ENCODE measurements at regions not wholly inside any gene's neighbourhood (a gene's known extent, or its start where the extent isn't known, plus 50 kb on each side); places are given as distances from the start of the nearest gene placed in this dataset.

DNA sequence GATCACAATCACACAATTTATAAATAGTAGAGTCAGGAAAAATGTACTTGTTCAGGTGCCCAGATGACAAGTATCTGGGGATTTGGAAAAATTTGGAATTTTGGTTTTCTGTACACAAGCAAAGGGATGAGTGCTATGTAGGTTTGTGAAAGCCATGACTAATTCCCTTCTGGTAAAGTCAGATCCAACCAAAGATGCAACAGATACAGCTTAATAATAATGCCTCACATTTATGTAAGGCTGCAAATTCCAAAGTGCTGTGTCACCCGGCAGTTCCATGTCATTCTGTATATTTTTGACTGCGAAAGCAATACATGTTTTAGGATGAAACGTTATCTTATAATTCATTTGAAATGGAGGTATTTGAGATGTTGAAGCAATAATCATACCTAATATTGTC, 102.7 kb upstream of the AGBL1 start:
- DNase-seq (ENCODE audit: low spot score): no peak

DNA sequence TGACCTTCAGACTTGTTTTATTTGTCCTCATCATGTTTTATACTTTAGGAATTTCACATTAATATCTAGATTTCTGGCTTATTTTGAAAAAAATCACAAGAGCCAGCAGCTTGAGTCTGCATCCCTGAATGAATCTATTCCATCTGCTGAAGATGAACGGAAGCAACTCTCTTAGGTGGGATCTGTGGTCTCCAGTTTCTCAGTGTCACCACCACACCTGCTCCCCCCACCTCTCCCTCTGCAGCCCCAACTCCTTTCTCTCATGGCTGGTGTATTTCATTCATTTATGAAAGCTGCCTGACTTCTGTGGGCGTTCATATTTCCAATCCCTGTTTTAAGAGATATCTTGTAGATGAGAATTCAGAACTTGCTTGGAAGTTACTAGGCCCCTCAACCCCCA, 102.1 kb upstream of the AGBL1 start:
- DNase-seq (ENCODE audit: low spot score): no peak

GRCh38 chr15:85979929-85980328, 99.7 kb upstream of the AGBL1 start:
- DNase-seq (ENCODE audit: low spot score): no peak

DNA sequence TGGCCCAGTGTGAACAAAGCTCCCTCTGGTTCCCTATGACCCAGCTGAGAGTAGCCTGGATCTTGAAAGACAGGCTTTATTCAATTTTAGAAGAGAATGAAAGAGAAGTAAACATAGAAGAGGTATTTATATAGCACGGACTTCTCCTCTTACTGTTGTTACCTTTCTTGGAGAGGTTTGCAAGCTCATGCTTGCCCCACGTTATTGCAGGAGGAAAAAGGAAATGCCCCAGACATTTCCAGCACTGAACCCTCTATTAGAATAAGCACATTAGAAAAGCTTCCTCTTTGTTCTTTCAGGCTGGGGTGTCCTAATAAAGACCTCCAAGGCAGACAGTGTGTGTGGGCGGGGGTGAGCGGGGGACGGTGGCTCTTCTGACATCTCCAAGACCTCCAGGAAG, 98.7 kb upstream of the AGBL1 start:
- no peak for DNase-seq (ENCODE audit: low spot score)

GRCh38 chr15:85984241-85984640, 95.4 kb upstream of the AGBL1 start:
- no peak for DNase-seq (ENCODE audit: low spot score)

GRCh38 chr15:85986116-85986515, 93.6 kb upstream of the AGBL1 start:
- DNase-seq (ENCODE audit: low spot score): no peak

DNA sequence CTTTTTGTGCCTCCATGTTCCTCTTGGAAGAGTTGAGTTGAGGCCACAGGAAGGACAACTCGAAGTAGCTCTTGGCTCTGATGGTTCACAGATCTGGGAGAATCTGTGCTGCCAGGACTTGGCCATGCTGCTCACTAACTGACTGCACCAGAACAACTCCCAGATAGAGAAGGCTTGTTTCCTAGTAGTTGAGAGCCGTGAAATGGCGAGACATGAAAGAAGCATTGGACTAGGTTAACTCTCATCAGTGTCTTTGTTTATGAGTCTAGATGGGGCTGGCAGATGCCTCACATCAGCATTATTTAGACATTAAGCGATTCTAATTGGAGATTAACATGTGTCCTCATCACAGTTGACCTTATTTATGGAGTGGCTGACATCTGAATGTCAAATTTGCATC, 92.9 kb upstream of the AGBL1 start:
- DNase-seq (ENCODE audit: low spot score): no peak

- no peak for DNase-seq (ENCODE audit: low spot score)
These were observed 90.9 kb upstream of the AGBL1 start for GRCh38 chr15:85988741-85989140.

DNA sequence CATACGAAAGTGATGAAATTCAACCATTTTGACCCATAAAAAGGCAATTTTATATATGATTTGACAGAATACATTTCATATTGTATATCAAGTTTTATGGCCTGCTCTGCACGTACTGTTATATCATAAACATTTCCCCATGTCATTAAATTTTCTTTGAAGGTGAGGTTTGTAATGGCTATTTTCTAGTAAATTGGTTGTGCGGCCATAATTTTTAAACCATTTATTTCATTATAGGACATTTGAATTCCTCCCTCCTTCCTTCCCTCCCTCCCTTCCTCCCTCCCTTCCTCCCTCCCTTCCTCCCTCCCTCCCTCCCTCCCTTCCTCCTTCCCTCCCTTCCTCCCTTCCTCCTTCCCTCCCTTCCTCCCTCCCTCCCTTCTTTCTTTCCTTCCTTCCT, 87.4 kb upstream of the AGBL1 start:
- DNase-seq (ENCODE audit: low spot score): no peak

- no peak for DNase-seq (ENCODE audit: low spot score)
These were observed 86.6 kb upstream of the AGBL1 start for GRCh38 chr15:85993116-85993515.

DNA sequence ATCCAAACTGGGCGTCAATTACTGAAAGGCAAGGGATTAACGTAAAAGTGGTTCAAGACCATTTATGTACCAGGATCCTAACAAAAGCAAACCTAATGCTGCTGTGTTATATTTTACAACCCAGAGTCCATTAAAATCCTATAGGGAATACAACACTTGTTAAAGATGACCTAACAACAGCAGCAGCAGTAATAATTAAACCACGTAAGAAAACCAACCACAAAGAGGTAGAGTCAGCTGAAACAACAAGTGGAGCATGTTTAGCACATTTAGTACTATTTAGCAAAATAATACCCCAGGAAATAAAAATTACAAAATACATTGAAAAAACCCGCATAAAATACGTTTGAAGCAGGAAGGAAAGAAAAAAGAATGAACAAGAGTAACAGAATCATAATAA, 82.1 kb upstream of the AGBL1 start:
- DNase-seq (ENCODE audit: low spot score): no peak

DNA sequence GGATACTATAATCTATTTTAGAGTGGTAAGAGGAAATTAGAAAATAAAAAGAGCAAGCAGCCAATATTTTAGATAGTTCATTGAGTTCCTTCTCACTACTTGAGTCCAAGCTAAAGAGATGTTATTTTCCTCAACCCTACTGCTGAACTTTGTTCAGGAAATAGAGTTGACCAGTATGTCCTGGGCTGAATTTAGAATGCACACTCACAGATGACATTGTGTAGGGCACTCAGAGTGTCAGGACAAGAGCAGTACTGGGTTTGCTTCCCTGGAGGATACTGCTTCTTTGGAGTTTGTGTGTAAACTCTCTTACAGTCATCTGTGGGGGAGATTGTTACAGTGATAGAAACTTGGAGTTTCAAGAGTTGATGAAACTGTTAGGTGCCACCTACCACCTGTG, 80.0 kb upstream of the AGBL1 start:
- no peak for DNase-seq (ENCODE audit: low spot score)

DNA sequence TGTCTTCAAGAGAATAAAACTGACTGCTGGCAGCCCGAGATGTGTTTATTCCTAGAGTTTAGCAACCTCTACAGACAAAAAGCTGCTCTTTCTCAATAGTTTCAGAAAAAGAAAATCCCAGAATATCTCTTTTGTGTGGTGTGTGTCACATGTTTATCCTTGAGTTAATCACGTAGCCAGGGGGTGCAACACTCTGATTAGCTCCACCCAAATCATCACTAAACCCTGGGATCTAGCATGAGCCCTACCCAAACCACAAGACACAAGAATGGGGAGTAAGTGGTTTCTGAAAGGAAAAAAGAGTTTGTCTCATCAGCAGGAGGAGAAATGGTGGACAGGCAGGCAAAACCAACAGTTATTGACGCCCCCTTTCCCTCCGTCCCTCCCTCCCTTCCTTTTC, 78.5 kb upstream of the AGBL1 start:
- no peak for DNase-seq (ENCODE audit: low spot score)

- DNase-seq (ENCODE audit: low spot score): no peak
These were observed 77.2 kb upstream of the AGBL1 start for GRCh38 chr15:86002444-86002843.

GRCh38 chr15:86004061-86004460, 75.6 kb upstream of the AGBL1 start:
- no peak for DNase-seq (ENCODE audit: low spot score)

GRCh38 chr15:86006546-86006945, 73.1 kb upstream of the AGBL1 start:
- no peak for DNase-seq (ENCODE audit: low spot score)

- no peak for DNase-seq (ENCODE audit: low spot score)
These were observed 69.9 kb upstream of the AGBL1 start for GRCh38 chr15:86009727-86010126.

GRCh38 chr15:86010398-86010797, 69.3 kb upstream of the AGBL1 start:
- no peak for DNase-seq (ENCODE audit: low spot score)

GRCh38 chr15:86010891-86011290, 68.8 kb upstream of the AGBL1 start:
- no peak for DNase-seq (ENCODE audit: low spot score)

GRCh38 chr15:86014016-86014415, 65.7 kb upstream of the AGBL1 start:
- DNase-seq (ENCODE audit: low spot score): no peak

DNA sequence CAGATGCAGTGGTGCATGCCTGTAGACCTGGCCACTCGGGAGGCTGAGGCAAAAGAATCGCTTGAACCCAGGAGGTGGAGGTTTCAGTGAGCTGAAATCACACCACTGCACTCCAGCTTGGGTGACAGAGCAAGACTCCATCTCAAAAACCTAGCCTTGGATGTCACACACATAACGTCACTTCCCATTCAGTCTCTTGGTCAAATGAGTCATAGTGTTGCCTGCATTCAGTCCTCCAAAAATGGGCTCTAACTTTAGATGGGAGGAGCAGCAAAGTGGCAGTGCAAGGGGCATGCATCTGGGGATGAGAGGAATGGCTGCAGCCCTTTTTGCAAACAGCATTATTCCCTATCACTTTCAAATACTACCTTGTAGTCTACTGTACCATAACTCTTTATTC, 62.9 kb upstream of the AGBL1 start:
- no peak for DNase-seq (ENCODE audit: low spot score)

GRCh38 chr15:86018679-86019078, 61.0 kb upstream of the AGBL1 start:
- no peak for DNase-seq (ENCODE audit: low spot score)

DNA sequence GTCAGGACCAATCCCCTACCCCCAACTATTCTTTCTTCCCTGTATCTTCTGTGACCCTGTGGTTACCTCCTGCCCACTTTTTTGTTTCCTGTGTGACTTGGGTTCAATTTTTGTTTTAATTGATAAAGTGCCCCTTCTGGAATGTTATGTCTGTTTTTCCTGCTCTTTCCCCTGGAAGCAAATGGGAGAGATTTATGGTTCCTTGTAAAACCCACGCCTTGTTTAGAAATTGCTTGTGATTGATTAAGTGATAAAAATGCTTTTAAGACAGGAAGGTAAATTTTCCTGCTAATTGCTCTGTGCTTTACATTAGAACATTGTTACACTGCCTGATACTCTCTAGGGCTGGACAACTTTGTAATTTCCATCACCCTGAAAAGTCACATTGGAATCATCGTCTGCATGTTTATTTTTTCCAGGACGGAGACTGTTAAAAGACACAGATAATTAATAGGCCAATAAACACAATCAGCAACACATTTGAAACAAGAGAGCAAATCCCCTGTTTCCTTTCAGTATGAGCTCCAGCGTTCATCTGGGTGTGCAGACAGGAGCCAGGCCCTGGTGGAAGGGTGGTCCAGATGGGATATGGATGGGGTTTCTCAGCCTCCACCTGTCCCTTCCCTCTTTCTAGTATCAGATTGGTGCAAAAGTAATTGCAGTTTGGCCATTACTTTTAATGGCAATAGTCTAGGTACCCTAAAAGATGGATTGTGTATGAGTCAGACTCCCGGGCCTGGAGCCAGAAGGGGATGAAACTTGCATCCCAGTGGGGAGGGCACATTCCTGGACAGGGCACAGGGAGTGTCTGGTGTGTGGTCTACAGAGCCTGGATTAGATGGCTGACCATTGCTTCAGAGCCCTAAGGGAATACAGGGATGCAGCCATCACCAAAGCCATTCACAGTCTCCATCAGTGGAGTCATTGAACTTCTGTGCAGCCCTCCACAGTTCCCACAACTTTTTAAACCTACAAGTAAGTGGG, 58.1 kb upstream of the AGBL1 start:
- DNase-seq (ENCODE audit: low spot score): peak; percentile 31

DNA sequence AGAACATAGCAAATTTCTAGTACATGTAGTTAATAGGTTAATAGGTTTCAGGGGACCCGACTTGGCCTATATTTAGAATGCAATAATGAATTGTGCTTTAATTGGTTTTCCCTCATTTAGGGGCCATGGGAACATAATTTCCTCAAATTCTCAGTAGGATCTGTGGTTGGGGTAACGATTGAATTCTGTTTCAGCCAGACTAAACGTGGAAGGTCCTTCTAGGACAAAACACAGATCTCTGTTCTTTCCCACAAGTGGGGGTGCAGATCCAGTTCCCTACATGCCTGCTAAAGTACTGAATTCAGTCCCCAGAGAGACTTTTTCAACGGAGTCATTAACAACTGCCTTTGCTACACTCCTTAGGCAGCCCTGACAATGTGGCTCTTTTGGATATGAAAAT, 50.7 kb upstream of the AGBL1 start:
- DNase-seq (ENCODE audit: low spot score): no peak

Measured in AG08395 (cell line).